HepG2 (cell line): ENCODE measurements at regions not wholly inside any gene's neighbourhood (a gene's known extent, or its start where the extent isn't known, plus 50 kb on each side); places are given as distances from the start of the nearest gene placed in this dataset.

Source experiments
- ATAC-seq: fragments of 200-7000 bp; cut with Tn5 transposase; 3 replicates; pipeline ENCODE4 v1.9.1; 2020; ENCODE audit warnings: mild to moderate bottlenecking, moderate library complexity
- BruUV-seq: library from RNA; stranded (reverse); fragments of 400-500 nt; replicated peaks from 2 replicates; lab custom pipeline; 2021; lab: Mats Ljungman, UMichigan
- CTCF ChIA-PET: fragments of 300-600 bp; formaldehyde crosslinking; extraction: SDS; loops from one replicate; lab custom pipeline; 2021; ENCODE audit warnings: low total read pairs, inconsistent platforms, low intra/inter-chr PET ratio; lab: Yijun Ruan, JAX
- POLR2A ChIA-PET: fragments of 350-600 bp; sonication (Branson Sonifier 250); formaldehyde crosslinking; loops from one replicate; lab custom pipeline; 2020; ENCODE audit warnings: antibody characterized with exemption, inconsistent platforms; lab: Yijun Ruan, JAX
- DNase-seq: peaks from one replicate; pipeline ENCODE4 v3.0.0-alpha.2; 2015; ENCODE audit warnings: low spot score
- FAIRE-seq: peaks from 3 replicates; lab custom pipeline; 2011; peaks lifted over from hg19 to GRCh38; lab: Jason Lieb, UNC
- H2AFZ ChIP-seq: one replicate; pipeline ENCODE4 v1.6.1; 2011; ENCODE audit warnings: low read length, inconsistent platforms
- H3K27ac ChIP-seq: fragments of 300-600 bp; 3 replicates; pipeline ENCODE4 v1.8.0; 2011; ENCODE audit warnings: mixed run types, mild to moderate bottlenecking, mixed read lengths, low read length, inconsistent platforms; ENCODE audit not compliant: insufficient read depth; ENCODE audit errors: extremely low read length
- H3K27me3 ChIP-seq, 2 experiments: fragments of 200-600 bp in 1 of 2; 2 replicates in 1 of 2; 3 replicates in 1 of 2; pipeline versions ENCODE4 v1.6.0 to v1.8.0; 2011; ENCODE audit warnings: low read length in 2 of 2, mild to moderate bottlenecking in 2 of 2, moderate library complexity in 2 of 2, inconsistent platforms in 1 of 2; ENCODE audit not compliant: insufficient read depth in 2 of 2, control insufficient read depth in 1 of 2
- H3K36me3 ChIP-seq, 2 experiments: fragments of 200-600 bp in 1 of 2; replicated peaks in 1 of 2; 2 replicates in 1 of 2; 3 replicates in 1 of 2; pipeline versions ENCODE4 v1.5.1 to v1.8.0; 2011; ENCODE audit warnings: low read length in 2 of 2, inconsistent platforms in 1 of 2; ENCODE audit not compliant: insufficient read depth in 2 of 2, control insufficient read depth in 1 of 2
- H3K4me1 ChIP-seq: 2 replicates; pipeline ENCODE4 v1.5.1; 2012; ENCODE audit warnings: low read length, inconsistent platforms; ENCODE audit not compliant: insufficient read depth
- H3K4me2 ChIP-seq: 2 replicates; pipeline ENCODE4 v1.6.0; 2011; ENCODE audit warnings: low read depth, low read length, inconsistent platforms
- H3K4me3 ChIP-seq, 3 experiments: fragments of 200-600 bp in 1 of 3; sonication (generic), shearing (Covaris generic) in 1 of 3; replicated peaks in 1 of 3; 2 replicates each; pipeline ENCODE4 v1.5.1; 2011 to 2016; ENCODE audit warnings: low read length in 3 of 3, inconsistent platforms in 2 of 3, low read depth in 2 of 3, mild to moderate bottlenecking in 2 of 3, control low read depth in 1 of 3, mixed read lengths in 1 of 3; ENCODE audit not compliant: insufficient read depth in 1 of 3
- H3K79me2 ChIP-seq: one replicate; pipeline ENCODE4 v1.6.1; 2011; ENCODE audit warnings: low read length, inconsistent platforms; ENCODE audit not compliant: insufficient read depth
- H3K9ac ChIP-seq: 2 replicates; pipeline ENCODE4 v1.6.0; 2011; ENCODE audit warnings: mild to moderate bottlenecking, low read depth, low read length, inconsistent platforms; ENCODE audit not compliant: insufficient read depth
- H3K9me3 ChIP-seq: 2 replicates; pipeline ENCODE4 v1.5.1; 2012; ENCODE audit warnings: mild to moderate bottlenecking, low read length
- H4K20me1 ChIP-seq: 2 replicates; pipeline ENCODE4 v1.6.0; 2011; ENCODE audit warnings: inconsistent platforms, mild to moderate bottlenecking, low read length, moderate library complexity; ENCODE audit not compliant: insufficient read depth
- CEBPB ChIP-seq: IDR thresholded peaks from 2 replicates; pipeline ENCODE4 v1.6.1; 2011; ENCODE audit warnings: low read depth, low read length, improper control_type of control experiment, borderline replicate concordance
- NFIB ChIP-seq: sonication (generic); formaldehyde crosslinking; IDR thresholded peaks from 2 replicates; pipeline ENCODE4 v1.9.0; 2021; ENCODE audit warnings: missing genetic modification reagents, mild to moderate bottlenecking, borderline replicate concordance
- TCF12 ChIP-seq, 2 experiments: fragments of 450-650 bp in 1 of 2; sonication (generic) in 1 of 2; formaldehyde crosslinking in 1 of 2; IDR thresholded peaks; 2 replicates each; pipeline versions ENCODE4 v1.6.1 to v1.8.0; 2017 to 2022; ENCODE audit warnings: antibody characterized with exemption in 1 of 2, mild to moderate bottlenecking in 1 of 2, missing genetic modification reagents in 1 of 2, moderate library complexity in 1 of 2
- WGBS: methylation state at CpG from one replicate; pipeline ENCODE4 v1.1.6; 2017; ENCODE audit warnings: low lambda C conversion rate; 5-methylcytosine and 5-hydroxymethylcytosine counted together
- in situ Hi-C: cut with HindIII; loops from 2 replicates; pipeline ENCODE4 v1.10.0; 2017; ENCODE audit warnings: low pct_unique_long_range_greater_than_20kb; ENCODE audit not compliant: extremely low pct_ligation_motif_present
- intact Hi-C: fragments of 100-400 bp; cut with micrococcal nuclease; formaldehyde crosslinking; loops from one replicate; pipeline ENCODE4 v1.10.0; 2022; ENCODE audit not compliant: unreplicated experiment

- TF ChIP-seq TCF12 (IDR thresholded peaks at IDR 0.05) (no peak), TCF12 (CRISPR knock-in tag; IDR thresholded peaks at IDR 0.05) (no peak), CEBPB (0 out of 2 replicates have a peak, but pooled peaks have one; percentile 15)
- H3K4me3 ChIP-seq: no peak overlapping the region
- FAIRE-seq: no peak
- H3K4me1 ChIP-seq: no peaks in the 10 kb centered on the region
- WGBS: 21% methylated on average over 2 of the region's 2 CpGs
- H2AFZ ChIP-seq: no peak overlapping the region
- in situ Hi-C loops (no loop called here), intact Hi-C loops (no loop called here)
- H3K27ac ChIP-seq: no peak overlapping the region
- CTCF ChIA-PET: no interaction called here
- H3K4me2 ChIP-seq: no peak overlapping the region
- H3K36me3 ChIP-seq: no peaks in the 10 kb centered on the region
- H3K27me3 ChIP-seq: no peaks in the 10 kb centered on the region
- H3K9ac ChIP-seq: no peak overlapping the region
- no peak for ATAC-seq
- H3K9me3 ChIP-seq: no peaks in the 10 kb centered on the region
- DNase-seq: no peak
- POLR2A ChIA-PET: no interaction called here
- no peaks in the 10 kb centered on the region for H4K20me1 ChIP-seq
- no peaks in the 10 kb centered on the region for H3K79me2 ChIP-seq
- BruUV-seq: no TSS peak
These were observed 209.2 kb upstream of the FAT4 start for GRCh38 chr4:125105561-125105960.

- no peak overlapping the region for H3K27ac ChIP-seq
- no peak for DNase-seq
- H4K20me1 ChIP-seq: no peaks in the 10 kb centered on the region
- H3K36me3 ChIP-seq: no peaks in the 10 kb centered on the region
- H3K9me3 ChIP-seq: no peaks in the 10 kb centered on the region
- no peaks in the 10 kb centered on the region for H3K79me2 ChIP-seq
- H2AFZ ChIP-seq: no peak overlapping the region
- in situ Hi-C loops (no loop called here), intact Hi-C loops (no loop called here)
- H3K27me3 ChIP-seq: no peaks in the 10 kb centered on the region
- no peaks in the 10 kb centered on the region for H3K4me1 ChIP-seq
- no TSS peak for BruUV-seq
- ChIA-PET CTCF (no interaction called here), POLR2A (no interaction called here)
- WGBS: 56% methylated on average over 2 of the region's 2 CpGs
- ATAC-seq: no peak
- no peak for FAIRE-seq
- H3K9ac ChIP-seq: no peak overlapping the region
- no peak for TF ChIP-seq NFIB
- no peak overlapping the region for H3K4me2 ChIP-seq
- H3K4me3 ChIP-seq: no peak overlapping the region
These were observed 210.1 kb upstream of the FAT4 start for GRCh38 chr4:125104616-125105015.
